AG10803 (cell line): ENCODE measurements at regions not wholly inside any gene's neighbourhood (a gene's known extent, or its start where the extent isn't known, plus 50 kb on each side); places are given as distances from the start of the nearest gene placed in this dataset.

Experiments used
- DNase-seq: peaks from one replicate; pipeline ENCODE4 v3.0.0; 2010; ENCODE audit warnings: low read depth
- H3K4me3 ChIP-seq: 2 replicates; pipeline ENCODE4 v1.5.1; 2011; ENCODE audit warnings: mild to moderate bottlenecking, low read length, control low read depth
- TF ChIP-seq, protein P1 (sequence below): conservative IDR thresholded peaks from 2 replicates; pipeline ENCODE4 v1.5.1; 2011; ENCODE audit warnings: mild to moderate bottlenecking, low read length, control low read depth, inconsistent platforms

DNA sequence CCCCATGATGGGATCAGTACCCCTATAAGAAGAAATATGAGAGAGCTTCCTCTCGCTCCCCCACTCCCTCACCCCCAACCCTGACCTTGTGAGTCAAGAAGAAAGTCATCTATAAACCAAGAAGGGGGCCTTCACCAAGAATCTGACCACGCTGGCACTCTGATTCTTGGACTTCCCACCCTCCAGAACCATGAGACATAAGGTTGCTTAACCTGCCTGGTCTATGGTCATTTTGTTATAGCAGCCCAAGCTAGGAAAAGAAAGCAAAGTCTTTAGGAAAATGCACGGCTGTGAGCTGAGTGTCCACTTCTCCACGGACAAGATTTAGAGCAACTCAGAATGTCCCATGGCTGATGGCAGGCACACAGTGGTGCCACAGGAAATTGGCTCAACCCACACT is 333.5 kb downstream of the SOX9 start:
- TF ChIP-seq, protein P1, sequence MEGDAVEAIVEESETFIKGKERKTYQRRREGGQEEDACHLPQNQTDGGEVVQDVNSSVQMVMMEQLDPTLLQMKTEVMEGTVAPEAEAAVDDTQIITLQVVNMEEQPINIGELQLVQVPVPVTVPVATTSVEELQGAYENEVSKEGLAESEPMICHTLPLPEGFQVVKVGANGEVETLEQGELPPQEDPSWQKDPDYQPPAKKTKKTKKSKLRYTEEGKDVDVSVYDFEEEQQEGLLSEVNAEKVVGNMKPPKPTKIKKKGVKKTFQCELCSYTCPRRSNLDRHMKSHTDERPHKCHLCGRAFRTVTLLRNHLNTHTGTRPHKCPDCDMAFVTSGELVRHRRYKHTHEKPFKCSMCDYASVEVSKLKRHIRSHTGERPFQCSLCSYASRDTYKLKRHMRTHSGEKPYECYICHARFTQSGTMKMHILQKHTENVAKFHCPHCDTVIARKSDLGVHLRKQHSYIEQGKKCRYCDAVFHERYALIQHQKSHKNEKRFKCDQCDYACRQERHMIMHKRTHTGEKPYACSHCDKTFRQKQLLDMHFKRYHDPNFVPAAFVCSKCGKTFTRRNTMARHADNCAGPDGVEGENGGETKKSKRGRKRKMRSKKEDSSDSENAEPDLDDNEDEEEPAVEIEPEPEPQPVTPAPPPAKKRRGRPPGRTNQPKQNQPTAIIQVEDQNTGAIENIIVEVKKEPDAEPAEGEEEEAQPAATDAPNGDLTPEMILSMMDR, result no peak
- no peak overlapping the region for H3K4me3 ChIP-seq

DNA sequence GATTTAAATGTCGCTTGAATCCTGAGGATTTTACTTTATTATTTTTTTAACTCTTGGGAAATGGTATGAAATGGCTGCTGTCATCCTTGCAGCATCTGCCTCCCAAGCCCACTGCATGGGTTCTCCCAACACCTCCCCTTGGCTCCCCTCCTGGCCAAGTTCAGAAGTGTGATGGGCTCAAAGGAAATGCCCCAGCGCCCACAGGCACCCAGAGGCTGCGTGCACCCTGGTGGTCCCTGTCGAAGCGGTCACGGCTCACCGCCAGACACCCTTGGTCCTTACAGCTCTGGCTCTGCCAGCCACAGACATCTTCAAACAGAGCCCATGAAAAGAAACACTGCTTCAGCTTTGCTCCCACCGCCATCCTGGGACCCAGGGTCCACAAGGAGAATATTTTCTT is 334.7 kb downstream of the SOX9 start:
- TF ChIP-seq, protein P1, result no peak
- no peak overlapping the region for H3K4me3 ChIP-seq
- no peak for DNase-seq

More for the DNA sequence above, 333.5 kb downstream of the SOX9 start:
- no peak for DNase-seq

DNA sequence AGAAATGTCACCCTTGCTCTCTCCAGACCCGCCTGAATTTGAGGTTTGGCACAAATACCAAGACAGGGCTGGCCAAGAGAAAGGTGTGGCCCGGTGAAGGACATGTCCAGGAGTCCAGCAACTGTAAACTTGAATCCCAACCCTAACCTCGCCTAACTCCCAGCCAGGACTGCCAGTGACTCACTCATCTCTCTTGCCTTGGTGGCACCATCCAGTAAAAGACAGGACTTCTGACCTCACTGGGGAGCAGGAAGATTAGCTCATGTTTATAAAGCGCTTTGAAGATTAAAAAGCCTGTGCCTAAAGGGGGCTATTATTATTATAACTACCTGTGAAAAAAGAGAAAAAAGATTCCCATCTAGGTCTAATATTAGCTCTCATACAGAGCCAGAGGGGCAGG is 335.3 kb downstream of the SOX9 start:
- DNase-seq, result peak; percentile 33
- no peak overlapping the region for H3K4me3 ChIP-seq
- TF ChIP-seq, protein P1, result no peak

DNA sequence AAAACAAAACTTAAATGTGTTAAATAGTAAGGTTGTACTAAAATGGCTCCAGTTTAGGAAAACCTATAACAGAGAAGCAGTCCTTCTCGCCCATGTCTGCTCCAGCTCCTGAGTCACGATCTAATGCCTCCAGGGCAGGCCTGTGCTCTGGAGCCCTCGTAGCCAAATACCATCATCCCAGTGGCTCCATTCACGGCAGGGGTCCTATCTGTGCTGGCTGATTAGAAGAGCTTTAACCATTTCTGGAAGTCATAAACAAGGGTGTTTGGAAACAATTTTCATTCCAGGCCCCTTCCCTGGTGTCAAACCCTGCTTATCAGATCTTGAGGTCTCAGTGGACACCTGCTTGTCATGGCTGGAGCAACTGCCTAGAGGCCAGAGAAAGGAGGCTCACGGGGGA is 336.9 kb downstream of the SOX9 start:
- DNase-seq, result no peak
- TF ChIP-seq, protein P1, result no peak
- no peak overlapping the region for H3K4me3 ChIP-seq

DNA sequence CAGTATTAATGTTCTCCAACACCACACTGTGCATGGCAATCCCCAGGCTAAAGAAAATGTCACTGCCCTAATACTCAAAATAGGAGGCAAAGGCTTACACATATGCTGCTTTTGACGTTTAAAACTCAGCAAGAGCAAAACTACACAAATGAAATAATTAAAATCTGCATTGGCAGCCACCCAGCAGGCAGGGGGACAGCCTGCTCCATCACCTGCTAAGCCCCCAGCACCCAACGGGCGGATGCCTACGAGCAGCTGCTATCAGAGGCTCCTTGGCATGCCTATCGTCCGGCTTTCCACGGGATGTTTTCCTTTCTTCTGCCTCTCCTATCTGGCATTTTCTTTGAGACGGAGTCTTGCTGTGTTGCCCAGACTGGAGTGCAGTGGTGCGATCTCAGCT is 337.5 kb downstream of the SOX9 start:
- DNase-seq, result no peak
- H3K4me3 ChIP-seq, result no peak overlapping the region
- TF ChIP-seq, protein P1, result no peak

DNA sequence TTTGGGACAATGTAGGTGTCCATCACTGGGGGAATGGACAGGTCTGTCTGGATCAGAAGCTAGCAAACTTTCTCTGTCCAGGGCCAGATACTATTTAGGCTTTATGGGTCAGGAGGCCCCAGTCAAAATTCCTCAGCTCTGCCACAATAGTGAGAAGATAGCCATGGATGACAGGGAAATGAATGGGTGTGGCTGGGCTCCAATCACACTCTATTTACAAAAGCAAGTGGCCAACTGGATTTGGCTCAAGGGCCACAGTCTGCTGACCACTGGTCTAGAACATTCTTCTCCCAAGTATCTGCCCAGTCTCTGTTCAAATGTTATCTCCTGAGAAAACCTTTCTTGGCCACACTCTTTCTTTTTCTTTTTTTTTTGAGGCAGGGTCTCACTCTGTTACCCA is 339.9 kb downstream of the SOX9 start:
- no peak for DNase-seq
- TF ChIP-seq, protein P1, result no peak
- no peak overlapping the region for H3K4me3 ChIP-seq

DNA sequence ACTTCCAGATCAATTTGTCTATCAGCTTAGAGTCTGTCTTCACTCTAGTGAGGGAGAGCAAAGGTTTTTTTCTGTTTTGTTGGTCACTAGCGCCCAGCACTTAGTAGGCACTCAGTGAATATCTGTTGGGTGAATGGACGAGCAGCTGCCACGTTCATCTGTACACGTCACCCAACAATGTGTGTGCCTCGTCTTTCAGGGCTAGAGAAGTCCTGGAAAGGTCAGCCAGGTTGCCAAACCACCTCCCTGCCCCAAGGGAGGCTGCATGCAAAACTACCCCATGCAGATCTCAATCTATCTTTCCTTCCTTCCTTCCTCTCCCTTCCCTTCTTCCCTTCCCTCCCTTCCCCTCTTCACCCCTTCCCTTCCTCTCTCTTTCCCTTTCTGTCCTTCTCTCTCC is 340.9 kb downstream of the SOX9 start:
- TF ChIP-seq, protein P1, result no peak
- H3K4me3 ChIP-seq, result no peak overlapping the region
- no peak for DNase-seq
